DMS53 treated with DMSO at 0.1 percent for 48 hours (cell line): ENCODE measurements at regions not wholly inside any gene's neighbourhood (a gene's known extent, or its start where the extent isn't known, plus 50 kb on each side); places are given as distances from the start of the nearest gene placed in this dataset.
"Not testable (repeated sequence)": the region's sequence is repeated elsewhere in the genome, so short reads cannot be mapped to it uniquely, and the experiment has no call there.

Source experiments
- DNase-seq: peaks from one replicate; lab custom pipeline; 2025; ENCODE audit not compliant: unreplicated experiment; lab: John Stamatoyannopoulos, UW

DNA sequence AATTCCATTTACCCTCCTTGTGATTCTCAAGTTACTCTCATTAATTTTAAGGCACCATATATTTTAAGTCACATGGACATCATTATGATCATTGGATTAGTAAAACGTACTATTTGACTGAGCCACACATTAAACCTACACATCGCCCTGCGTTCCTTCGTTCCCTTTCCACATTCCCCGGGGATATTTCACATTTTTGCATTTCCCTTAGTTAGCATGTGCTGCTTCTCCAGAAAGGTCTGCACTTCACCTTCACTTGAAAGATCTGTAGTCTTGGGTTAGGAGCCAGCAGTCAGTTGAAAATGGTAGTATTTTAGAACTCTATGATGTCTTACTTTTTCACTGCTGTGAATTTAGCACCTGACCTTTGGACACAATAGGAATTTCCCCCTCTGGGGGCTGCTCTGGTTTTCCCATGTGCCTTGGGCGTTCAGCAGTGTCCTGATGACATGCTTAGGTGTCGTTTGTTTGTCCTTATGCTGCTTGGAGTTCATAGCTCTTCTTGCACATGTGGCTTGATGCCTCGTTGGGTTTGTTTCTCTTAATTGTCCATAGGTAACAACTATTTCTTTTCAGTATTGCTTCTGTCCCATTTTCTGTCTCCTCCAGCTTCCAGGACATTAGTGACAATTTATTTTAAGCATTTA, 56.9 kb upstream of the NBPF20 start:
- not testable (repeated sequence) for DNase-seq

DNA sequence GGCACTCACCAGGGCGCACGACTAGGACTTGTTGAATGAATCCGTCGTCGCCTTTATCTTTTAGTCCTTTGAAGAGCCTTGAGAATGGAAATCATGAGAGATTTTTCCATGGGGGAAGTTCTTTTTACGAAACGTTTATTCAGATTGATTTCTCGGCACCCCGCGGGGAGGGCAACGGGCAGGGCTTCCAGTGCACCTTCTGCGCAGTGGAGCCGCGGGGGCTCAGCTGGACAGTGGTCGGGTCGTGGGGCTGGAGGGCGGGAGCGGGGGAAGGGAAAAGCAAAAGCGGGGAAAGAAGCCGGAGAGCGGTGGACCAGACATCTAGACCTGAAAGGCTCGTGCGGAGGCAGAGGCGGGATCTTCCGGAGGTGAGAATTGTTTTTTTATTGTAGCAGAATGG, 50.6 kb upstream of the NBPF20 start:
- DNase-seq = not testable (repeated sequence)

DNA sequence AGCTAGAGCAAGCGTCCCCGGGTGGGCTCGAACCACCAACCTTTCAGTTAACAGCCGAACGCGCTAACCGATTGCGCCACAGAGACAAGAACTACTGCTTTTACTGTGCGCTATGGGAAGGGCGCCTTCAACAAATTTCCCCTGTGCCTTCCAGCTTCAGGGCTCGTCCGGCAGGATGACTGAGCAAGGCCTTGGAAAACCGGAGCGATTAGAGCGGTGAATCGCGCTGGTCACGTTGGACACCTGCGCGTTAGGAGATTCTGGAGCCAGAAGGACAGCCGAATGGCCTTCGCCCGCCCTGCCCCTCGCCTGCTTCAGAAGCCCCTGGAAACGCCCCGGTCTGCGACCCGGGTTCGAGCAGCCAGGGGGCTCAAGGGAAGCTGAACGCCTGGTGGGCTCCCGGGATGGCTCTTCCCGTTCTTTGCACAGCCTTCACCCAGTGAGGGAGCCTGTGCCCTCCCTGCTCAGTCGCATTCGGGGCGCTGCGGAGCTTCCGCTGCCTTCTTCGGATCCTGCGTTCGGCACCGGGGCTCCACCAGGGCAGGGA, 50.0 kb upstream of the NBPF20 start:
- not testable (repeated sequence) for DNase-seq
